ENCODE measurements at regions not wholly inside any gene's neighbourhood (a gene's known extent, or its start where the extent isn't known, plus 50 kb on each side); places are given as distances from the start of the nearest gene placed in this dataset.

DNA sequence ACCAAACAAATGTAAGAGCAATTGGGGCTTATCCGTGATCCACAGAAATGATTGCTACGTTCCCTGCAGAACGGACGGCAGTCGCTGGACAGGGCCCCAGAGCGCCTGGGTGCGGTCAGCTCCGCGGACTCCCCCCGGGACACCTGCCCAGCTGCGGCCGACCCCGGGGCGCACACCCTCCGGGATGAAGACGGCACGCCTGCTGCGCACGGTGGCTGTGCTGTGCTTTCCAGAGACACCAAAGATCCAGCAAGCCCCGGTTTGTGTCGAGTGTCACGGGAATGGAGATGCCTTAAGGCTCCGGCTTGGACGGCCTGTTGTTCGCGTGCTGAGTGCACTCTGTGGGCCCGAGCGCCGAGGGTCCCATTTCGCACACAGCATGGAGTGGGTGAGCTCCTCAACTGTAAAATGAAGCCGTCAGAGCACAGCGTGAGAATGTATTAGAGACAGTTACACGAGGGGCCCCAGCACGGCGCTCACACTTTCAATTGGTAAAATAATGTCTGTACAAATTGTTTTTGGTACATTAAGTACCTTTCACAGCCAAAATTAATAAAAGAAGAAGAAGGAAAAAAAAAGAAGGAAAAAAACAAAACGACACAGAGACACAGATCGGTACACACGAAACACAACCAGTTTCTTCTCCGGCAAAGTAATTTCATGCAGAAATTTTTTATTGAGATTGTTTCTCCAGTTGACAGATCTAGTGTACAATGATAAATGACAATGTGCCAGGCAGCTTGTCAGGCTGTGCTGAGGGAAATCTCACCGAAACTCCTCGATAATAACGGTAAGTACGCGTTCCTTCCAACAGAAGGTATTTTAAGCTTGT, 615.8 kb upstream of the SALL3 start:
- TF ChIP-seq, protein P1, sequence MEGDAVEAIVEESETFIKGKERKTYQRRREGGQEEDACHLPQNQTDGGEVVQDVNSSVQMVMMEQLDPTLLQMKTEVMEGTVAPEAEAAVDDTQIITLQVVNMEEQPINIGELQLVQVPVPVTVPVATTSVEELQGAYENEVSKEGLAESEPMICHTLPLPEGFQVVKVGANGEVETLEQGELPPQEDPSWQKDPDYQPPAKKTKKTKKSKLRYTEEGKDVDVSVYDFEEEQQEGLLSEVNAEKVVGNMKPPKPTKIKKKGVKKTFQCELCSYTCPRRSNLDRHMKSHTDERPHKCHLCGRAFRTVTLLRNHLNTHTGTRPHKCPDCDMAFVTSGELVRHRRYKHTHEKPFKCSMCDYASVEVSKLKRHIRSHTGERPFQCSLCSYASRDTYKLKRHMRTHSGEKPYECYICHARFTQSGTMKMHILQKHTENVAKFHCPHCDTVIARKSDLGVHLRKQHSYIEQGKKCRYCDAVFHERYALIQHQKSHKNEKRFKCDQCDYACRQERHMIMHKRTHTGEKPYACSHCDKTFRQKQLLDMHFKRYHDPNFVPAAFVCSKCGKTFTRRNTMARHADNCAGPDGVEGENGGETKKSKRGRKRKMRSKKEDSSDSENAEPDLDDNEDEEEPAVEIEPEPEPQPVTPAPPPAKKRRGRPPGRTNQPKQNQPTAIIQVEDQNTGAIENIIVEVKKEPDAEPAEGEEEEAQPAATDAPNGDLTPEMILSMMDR (IDR thresholded peaks at IDR 0.05; ENCODE audit: borderline replicate concordance, insufficient read depth, low read depth, low read length), result no peak

DNA sequence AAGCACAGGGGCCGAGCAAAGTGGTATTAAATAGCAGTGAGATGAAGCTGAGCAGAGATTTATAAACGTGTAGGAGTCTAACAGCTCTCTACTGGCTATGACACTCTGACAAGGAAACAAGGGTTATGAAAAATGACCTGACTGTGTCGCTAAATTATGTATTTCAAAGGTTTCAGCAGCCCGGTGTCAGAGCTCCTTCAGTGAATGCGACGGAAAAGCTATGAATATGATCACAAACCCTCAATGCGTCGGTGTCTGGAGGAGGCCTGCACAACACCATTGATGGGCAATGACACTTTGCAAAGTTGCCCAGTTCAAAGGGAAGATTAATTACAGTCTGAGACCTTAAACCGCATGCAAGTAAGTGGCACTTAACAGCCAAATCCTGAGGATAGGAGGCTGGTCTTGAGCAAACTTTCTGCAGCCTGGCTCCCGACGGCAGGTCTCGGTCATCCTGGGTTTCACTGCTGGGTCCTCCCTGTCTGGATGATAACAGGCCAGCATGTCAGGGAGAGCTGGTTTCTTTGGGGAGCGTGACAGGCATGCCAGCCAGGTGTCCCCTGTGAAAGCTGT, 615.1 kb upstream of the SALL3 start:
- no peak overlapping the region for H3K4me3 ChIP-seq (ENCODE audit: low read depth, low read length)
- TF ChIP-seq, protein P1 (IDR thresholded peaks at IDR 0.05; ENCODE audit: borderline replicate concordance, insufficient read depth, low read depth, low read length), result no peak

More for the DNA sequence above, 615.8 kb upstream of the SALL3 start:
- H3K4me3 ChIP-seq (ENCODE audit: low read depth, low read length), result no peak overlapping the region

DNA sequence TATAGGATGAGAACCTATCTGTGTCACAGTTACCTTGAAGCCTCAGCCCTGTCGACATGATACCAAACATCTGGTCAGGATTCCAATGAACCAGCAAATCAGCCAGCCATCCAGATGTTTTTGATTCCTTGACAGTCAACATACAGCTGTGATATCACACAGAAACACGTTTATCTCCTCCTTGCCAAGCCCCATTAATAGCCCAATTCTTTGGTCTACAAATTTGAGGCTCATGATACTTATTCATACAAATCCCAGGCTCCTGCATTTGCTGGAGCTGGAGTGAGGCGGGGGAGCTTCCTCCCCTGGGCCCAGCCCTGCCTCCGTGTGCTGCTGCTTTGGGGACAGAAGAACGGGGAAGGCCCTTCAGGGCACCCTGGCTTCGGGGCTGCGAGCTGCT, 611.6 kb upstream of the SALL3 start:
- TF ChIP-seq, protein P1 (IDR thresholded peaks at IDR 0.05; ENCODE audit: borderline replicate concordance, insufficient read depth, low read depth, low read length), result no peak
- H3K4me3 ChIP-seq (ENCODE audit: low read depth, low read length), result no peak overlapping the region

DNA sequence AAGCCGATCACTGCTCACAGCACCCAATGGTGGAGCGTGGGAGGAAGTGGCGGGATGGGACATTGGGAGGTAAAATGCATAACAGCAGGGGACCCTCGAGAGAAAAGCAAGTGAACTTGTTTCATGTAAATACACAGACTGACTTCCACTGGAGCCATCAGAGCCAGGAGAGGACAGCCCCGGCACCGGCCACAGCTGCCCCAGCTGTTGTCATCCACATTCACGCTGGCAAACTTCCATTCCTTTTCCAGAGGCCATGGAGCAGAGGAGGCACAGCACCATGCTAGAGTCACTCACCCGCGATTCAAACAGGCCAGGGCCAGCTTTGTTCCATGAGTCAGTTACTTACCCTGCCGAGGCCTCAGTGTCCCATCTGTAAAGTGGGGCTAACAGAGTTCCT, 610.9 kb upstream of the SALL3 start:
- TF ChIP-seq, protein P1 (IDR thresholded peaks at IDR 0.05; ENCODE audit: borderline replicate concordance, insufficient read depth, low read depth, low read length), result no peak
- no peak overlapping the region for H3K4me3 ChIP-seq (ENCODE audit: low read depth, low read length)

DNA sequence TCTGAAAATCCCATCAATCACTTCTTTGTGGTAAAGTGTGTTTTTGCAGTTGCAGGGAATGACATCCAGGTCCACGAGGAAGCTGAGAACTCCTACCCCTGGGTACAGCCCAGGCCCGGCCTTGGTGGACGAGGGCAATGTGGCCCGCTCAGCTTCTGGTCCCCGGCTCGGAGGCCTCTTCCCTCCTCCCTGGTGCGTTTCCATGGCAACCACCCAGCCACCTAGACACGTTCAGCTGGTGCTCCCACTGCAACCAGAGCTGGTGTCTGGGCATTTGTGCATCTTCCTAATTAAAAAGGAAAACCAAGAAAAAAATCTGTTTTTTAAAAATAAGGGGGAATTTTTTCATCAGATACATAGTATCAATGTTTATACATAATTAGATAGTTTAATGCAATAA, 603.6 kb upstream of the SALL3 start:
- TF ChIP-seq, protein P1 (IDR thresholded peaks at IDR 0.05; ENCODE audit: borderline replicate concordance, insufficient read depth, low read depth, low read length), result no peak

DNA sequence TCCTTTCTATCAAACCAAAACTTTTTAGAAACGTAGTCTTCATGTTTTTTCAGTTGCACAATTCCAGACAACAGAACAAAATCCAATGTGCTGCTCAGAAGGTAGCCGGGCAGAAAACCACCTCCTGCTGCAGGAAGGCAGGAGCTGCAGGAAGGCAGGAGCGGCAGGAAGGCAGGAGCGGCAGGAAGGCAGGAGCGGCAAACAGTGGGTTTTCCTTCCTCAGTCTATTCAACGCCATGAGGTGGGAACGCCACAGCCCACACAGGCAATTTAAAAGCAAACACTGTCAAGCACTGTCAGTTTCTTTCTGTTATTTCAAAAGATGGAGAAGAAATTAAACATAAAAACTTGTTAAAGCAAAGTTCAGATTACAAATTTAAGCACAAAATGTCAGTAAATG, 601.2 kb upstream of the SALL3 start:
- TF ChIP-seq, protein P1 (IDR thresholded peaks at IDR 0.05; ENCODE audit: borderline replicate concordance, insufficient read depth, low read depth, low read length), result no peak
- H3K4me3 ChIP-seq (ENCODE audit: low read depth, low read length), result no peak overlapping the region

More for the DNA sequence above, 603.6 kb upstream of the SALL3 start:
- H3K4me3 ChIP-seq (ENCODE audit: low read depth, low read length), result no peak overlapping the region

DNA sequence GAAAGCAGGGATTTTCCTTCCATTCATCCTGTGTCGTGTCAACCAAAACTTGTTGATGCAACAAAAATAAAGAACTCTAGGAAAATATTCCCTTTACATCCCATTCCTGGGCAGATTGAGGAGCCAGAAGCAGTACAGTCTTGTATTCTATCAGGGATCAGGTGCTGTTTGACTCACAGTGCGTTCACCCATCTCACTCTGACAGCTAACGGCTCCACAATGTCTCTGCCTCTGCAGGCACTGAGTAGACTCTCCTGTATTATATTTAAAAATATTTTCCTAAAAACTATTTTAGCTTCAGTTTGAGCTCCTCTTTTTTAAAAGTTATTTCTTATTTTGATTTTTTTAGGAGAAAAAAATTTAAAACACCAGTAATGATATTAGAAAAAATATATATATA, 600.6 kb upstream of the SALL3 start:
- TF ChIP-seq, protein P1 (IDR thresholded peaks at IDR 0.05; ENCODE audit: borderline replicate concordance, insufficient read depth, low read depth, low read length), result no peak
- no peak overlapping the region for H3K4me3 ChIP-seq (ENCODE audit: low read depth, low read length)
